ENCODE measurements at regions not wholly inside any gene's neighbourhood (a gene's known extent, or its start where the extent isn't known, plus 50 kb on each side); places are given as distances from the start of the nearest gene placed in this dataset.

DNA sequence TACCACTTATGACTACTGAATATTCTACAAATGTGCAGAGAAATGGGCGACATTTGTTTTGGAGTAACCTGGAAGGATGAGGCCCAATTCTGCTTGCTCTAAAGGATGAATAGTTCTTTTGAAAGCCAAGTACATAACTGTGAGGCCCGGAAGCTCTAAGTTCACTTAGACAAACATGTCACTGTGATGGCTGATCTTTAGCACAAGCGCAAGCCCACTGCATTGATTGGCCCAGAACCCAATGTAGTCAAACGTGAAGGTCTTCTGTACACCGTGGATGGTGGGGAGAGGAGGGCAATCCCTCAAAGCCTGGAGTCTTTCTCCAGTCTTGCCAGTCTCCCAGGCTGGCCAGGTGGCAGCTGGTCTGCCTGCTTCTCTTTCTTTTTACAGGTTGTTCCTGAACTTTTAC is 139.6 kb downstream of the RFC3 start:
- no peak for DNase-seq
- Histone ChIP-seq H3K4me2 (ENCODE audit: insufficient read depth, low read length) (no peak overlapping the region), H4K20me1 (ENCODE audit: insufficient read depth, low read length) (no peaks in the 10 kb centered on the region), H3K27ac (ENCODE audit: low read length) (no peak overlapping the region), H3K9me3 (ENCODE audit: insufficient read depth, low read length, severe bottlenecking) (no peaks in the 10 kb centered on the region), H3K9ac (ENCODE audit: low read depth, low read length) (no peak overlapping the region), H3K79me2 (ENCODE audit: insufficient read depth, low read length) (no peaks in the 10 kb centered on the region), H3K4me3 (ENCODE audit: low read depth in 1 of 2, low read length in 2 of 2) (no peak overlapping the region), H3K36me3 (ENCODE audit: insufficient read depth, low read length) (no peaks in the 10 kb centered on the region), H3K27me3 (ENCODE audit: insufficient read depth, low read length, poor library complexity) (no peaks in the 10 kb centered on the region), H2AFZ (ENCODE audit: low read depth, low read length) (no peak overlapping the region), H3K4me1 (ENCODE audit: insufficient read depth, low read length) (no peaks in the 10 kb centered on the region)
- no peak for ATAC-seq (ENCODE audit: insufficient read depth, low read depth)
- TF ChIP-seq EZH2 (IDR thresholded peaks at IDR 0.05; ENCODE audit: borderline replicate concordance, low read depth, low read length, severe bottlenecking) = no peak
- TF ChIP-seq, protein P1, sequence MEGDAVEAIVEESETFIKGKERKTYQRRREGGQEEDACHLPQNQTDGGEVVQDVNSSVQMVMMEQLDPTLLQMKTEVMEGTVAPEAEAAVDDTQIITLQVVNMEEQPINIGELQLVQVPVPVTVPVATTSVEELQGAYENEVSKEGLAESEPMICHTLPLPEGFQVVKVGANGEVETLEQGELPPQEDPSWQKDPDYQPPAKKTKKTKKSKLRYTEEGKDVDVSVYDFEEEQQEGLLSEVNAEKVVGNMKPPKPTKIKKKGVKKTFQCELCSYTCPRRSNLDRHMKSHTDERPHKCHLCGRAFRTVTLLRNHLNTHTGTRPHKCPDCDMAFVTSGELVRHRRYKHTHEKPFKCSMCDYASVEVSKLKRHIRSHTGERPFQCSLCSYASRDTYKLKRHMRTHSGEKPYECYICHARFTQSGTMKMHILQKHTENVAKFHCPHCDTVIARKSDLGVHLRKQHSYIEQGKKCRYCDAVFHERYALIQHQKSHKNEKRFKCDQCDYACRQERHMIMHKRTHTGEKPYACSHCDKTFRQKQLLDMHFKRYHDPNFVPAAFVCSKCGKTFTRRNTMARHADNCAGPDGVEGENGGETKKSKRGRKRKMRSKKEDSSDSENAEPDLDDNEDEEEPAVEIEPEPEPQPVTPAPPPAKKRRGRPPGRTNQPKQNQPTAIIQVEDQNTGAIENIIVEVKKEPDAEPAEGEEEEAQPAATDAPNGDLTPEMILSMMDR (IDR thresholded peaks at IDR 0.05; ENCODE audit: borderline replicate concordance, extremely low read depth, low read length, poor library complexity, severe bottlenecking) = no peak

DNA sequence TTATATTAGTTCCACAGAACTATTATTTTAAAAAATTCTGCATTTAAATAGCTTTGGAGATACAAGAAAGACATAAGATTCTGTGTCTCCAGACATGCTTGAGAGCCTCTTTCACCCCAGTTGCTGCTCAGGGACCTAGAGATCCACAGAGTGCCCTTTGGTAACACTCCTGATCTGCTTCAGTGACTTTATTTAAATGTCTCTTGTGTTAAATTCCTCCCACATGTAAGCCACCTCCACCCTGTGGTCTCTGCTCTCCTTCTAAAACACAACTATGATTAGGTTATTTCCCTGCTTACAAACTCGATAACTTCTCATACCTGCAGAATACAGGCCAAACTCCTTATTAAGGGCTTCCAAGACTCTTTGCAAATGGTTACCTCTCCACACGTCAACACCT is 141.0 kb downstream of the RFC3 start:
- H3K4me3 ChIP-seq (ENCODE audit: low read depth in 1 of 2, low read length in 2 of 2) = no peak overlapping the region
- no peak for ATAC-seq (ENCODE audit: insufficient read depth, low read depth)
- H4K20me1 ChIP-seq (ENCODE audit: insufficient read depth, low read length) = no peaks in the 10 kb centered on the region
- no peak overlapping the region for H2AFZ ChIP-seq (ENCODE audit: low read depth, low read length)
- no peaks in the 10 kb centered on the region for H3K79me2 ChIP-seq (ENCODE audit: insufficient read depth, low read length)
- no peak overlapping the region for H3K9ac ChIP-seq (ENCODE audit: low read depth, low read length)
- DNase-seq = no peak
- no peaks in the 10 kb centered on the region for H3K4me1 ChIP-seq (ENCODE audit: insufficient read depth, low read length)
- H3K9me3 ChIP-seq (ENCODE audit: insufficient read depth, low read length, severe bottlenecking) = no peaks in the 10 kb centered on the region
- H3K4me2 ChIP-seq (ENCODE audit: insufficient read depth, low read length) = no peak overlapping the region
- H3K27me3 ChIP-seq (ENCODE audit: insufficient read depth, low read length, poor library complexity) = no peaks in the 10 kb centered on the region
- no peak overlapping the region for H3K27ac ChIP-seq (ENCODE audit: low read length)
- TF ChIP-seq, protein P1 (IDR thresholded peaks at IDR 0.05; ENCODE audit: borderline replicate concordance, extremely low read depth, low read length, poor library complexity, severe bottlenecking) = no peak
- no peak for TF ChIP-seq EZH2 (IDR thresholded peaks at IDR 0.05; ENCODE audit: borderline replicate concordance, low read depth, low read length, severe bottlenecking)
- H3K36me3 ChIP-seq (ENCODE audit: insufficient read depth, low read length) = no peaks in the 10 kb centered on the region

DNA sequence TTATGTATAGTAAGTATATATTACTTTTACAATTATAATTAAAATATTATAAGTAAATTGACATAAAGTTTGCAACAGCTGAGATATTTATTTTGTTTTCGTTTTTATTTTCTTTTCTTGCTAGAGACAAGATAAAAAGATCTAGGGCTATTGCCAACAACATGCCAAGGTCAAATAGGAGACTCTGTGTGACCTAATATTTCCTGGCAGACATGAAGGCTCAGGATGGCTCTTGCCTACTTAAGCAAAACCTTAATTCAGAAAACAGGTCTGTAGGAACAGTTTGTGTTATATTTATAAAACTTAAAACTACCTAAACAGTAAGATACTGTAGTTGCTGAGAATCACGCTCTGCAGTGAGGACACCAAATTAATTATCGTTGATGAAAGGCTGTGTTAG is 145.2 kb downstream of the RFC3 start:
- H3K4me3 ChIP-seq (ENCODE audit: low read depth in 1 of 2, low read length in 2 of 2) = no peak overlapping the region
- H3K27me3 ChIP-seq (ENCODE audit: insufficient read depth, low read length, poor library complexity) = no peaks in the 10 kb centered on the region
- no peak for ATAC-seq (ENCODE audit: insufficient read depth, low read depth)
- DNase-seq = no peak
- H3K36me3 ChIP-seq (ENCODE audit: insufficient read depth, low read length) = no peaks in the 10 kb centered on the region
- no peak overlapping the region for H2AFZ ChIP-seq (ENCODE audit: low read depth, low read length)
- no peaks in the 10 kb centered on the region for H4K20me1 ChIP-seq (ENCODE audit: insufficient read depth, low read length)
- no peak for TF ChIP-seq EZH2 (IDR thresholded peaks at IDR 0.05; ENCODE audit: borderline replicate concordance, low read depth, low read length, severe bottlenecking)
- TF ChIP-seq, protein P1 (IDR thresholded peaks at IDR 0.05; ENCODE audit: borderline replicate concordance, extremely low read depth, low read length, poor library complexity, severe bottlenecking) = no peak
- no peak overlapping the region for H3K9ac ChIP-seq (ENCODE audit: low read depth, low read length)
- no peak overlapping the region for H3K4me2 ChIP-seq (ENCODE audit: insufficient read depth, low read length)
- H3K9me3 ChIP-seq (ENCODE audit: insufficient read depth, low read length, severe bottlenecking) = no peaks in the 10 kb centered on the region
- no peaks in the 10 kb centered on the region for H3K79me2 ChIP-seq (ENCODE audit: insufficient read depth, low read length)
- no peak overlapping the region for H3K27ac ChIP-seq (ENCODE audit: low read length)
- H3K4me1 ChIP-seq (ENCODE audit: insufficient read depth, low read length) = no peaks in the 10 kb centered on the region

DNA sequence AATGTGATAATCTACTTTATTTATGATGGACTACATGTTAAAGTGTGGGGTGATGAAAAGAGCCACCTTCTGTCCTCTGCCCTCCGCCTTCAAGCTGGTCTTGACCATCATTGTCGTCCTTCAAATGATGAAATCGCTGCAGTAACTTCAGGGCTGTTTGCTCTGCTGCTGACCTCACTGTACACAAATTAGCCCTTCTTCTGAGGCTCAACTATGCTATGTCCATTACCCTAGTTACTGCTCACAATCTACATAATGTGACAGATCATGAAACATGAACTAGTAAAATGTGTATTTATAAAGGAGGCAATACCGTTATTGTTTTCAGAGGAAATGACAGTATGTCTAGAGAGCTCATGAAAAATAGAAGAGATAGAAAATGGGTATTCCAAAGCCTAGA is 145.9 kb downstream of the RFC3 start:
- no peaks in the 10 kb centered on the region for H3K27me3 ChIP-seq (ENCODE audit: insufficient read depth, low read length, poor library complexity)
- H3K4me3 ChIP-seq (ENCODE audit: low read depth in 1 of 2, low read length in 2 of 2) = no peak overlapping the region
- DNase-seq = no peak
- no peak for ATAC-seq (ENCODE audit: insufficient read depth, low read depth)
- no peaks in the 10 kb centered on the region for H3K9me3 ChIP-seq (ENCODE audit: insufficient read depth, low read length, severe bottlenecking)
- no peak overlapping the region for H2AFZ ChIP-seq (ENCODE audit: low read depth, low read length)
- no peak overlapping the region for H3K9ac ChIP-seq (ENCODE audit: low read depth, low read length)
- H3K27ac ChIP-seq (ENCODE audit: low read length) = no peak overlapping the region
- TF ChIP-seq, protein P1 (IDR thresholded peaks at IDR 0.05; ENCODE audit: borderline replicate concordance, extremely low read depth, low read length, poor library complexity, severe bottlenecking) = no peak
- no peak for TF ChIP-seq EZH2 (IDR thresholded peaks at IDR 0.05; ENCODE audit: borderline replicate concordance, low read depth, low read length, severe bottlenecking)
- no peak overlapping the region for H3K4me2 ChIP-seq (ENCODE audit: insufficient read depth, low read length)
- no peaks in the 10 kb centered on the region for H3K79me2 ChIP-seq (ENCODE audit: insufficient read depth, low read length)
- H4K20me1 ChIP-seq (ENCODE audit: insufficient read depth, low read length) = no peaks in the 10 kb centered on the region
- H3K36me3 ChIP-seq (ENCODE audit: insufficient read depth, low read length) = no peaks in the 10 kb centered on the region
- no peaks in the 10 kb centered on the region for H3K4me1 ChIP-seq (ENCODE audit: insufficient read depth, low read length)

Data from DND-41 (cell line).